ENCODE measurements at regions not wholly inside any gene's neighbourhood (a gene's known extent, or its start where the extent isn't known, plus 50 kb on each side); places are given as distances from the start of the nearest gene placed in this dataset.

DNA sequence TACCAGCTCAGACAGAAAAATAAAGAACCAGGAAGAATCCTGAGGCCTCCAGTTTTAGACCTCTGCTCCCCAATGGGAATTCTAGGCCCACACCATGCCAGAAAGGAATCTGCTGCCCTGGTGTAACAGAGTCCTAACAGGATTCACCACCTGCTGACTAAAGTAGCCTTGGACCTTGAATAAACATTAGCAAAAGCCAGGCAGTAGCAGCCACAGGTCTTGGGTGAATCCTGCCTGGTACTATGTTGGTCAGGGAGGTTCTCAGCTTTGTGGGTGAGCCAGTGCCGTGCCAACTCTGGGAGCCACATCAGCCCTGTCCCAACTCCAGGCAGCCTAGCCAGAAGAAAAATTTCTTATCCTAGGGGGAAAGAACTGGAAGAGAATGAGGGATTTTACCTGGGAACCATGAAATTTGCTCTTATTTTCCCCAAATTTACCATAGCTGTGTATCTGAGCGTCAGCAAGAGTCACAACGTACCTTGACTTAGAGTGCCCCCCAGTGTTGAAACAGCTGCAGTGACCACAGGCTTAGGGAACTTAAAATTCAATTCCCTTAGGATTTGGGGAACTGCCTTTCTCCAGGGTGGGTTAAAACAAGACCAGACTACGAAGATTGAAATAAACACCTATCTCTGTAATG is 1895.6 kb upstream of the PRR20A start:
- TF ChIP-seq EZH2 (IDR thresholded peaks at IDR 0.05; ENCODE audit: low read length, missing control alignments) (no peak), CTCF (conservative IDR thresholded peaks at IDR 0.05 in 1 of 2, IDR thresholded peaks at IDR 0.05 in 1 of 2; ENCODE audit: low read depth in 1 of 2, low read length in 2 of 2) (peak in 1 of 2 donors; percentile 28)
